ENCODE measurements at regions not wholly inside any gene's neighbourhood (a gene's known extent, or its start where the extent isn't known, plus 50 kb on each side); places are given as distances from the start of the nearest gene placed in this dataset.

GRCh38 chr16:52837251-52837650 lies 215.4 kb downstream of the CHD9NB start:
- TF ChIP-seq CTCF (IDR thresholded peaks at IDR 0.05; ENCODE audit: insufficient read depth, low read depth, low read length) (no peak), EZH2 (IDR thresholded peaks at IDR 0.05; ENCODE audit: insufficient read depth, low read length) (no peak)

Data from astrocyte (in vitro differentiated cells and primary cell).